SK-N-SH (cell line): ENCODE measurements at regions not wholly inside any gene's neighbourhood (a gene's known extent, or its start where the extent isn't known, plus 50 kb on each side); places are given as distances from the start of the nearest gene placed in this dataset.

ENCODE experiments used
- CTCF ChIA-PET: fragments of 300-600, 350-600 bp; formaldehyde crosslinking; extraction: SDS; loops from one replicate; lab custom pipeline; 2021; lab: Yijun Ruan, JAX
- POLR2A ChIA-PET: fragments of 350-600 bp; sonication (Branson Sonifier 250); formaldehyde crosslinking; extraction: SDS; loops from one replicate; lab custom pipeline; 2020; ENCODE audit warnings: antibody characterized with exemption, inconsistent platforms; lab: Yijun Ruan, JAX
- DNase-seq: peaks from one replicate; pipeline ENCODE4 v3.0.0; 2012
- H2AFZ ChIP-seq: fragments of 200-600 bp; sonication (generic); 2 replicates; pipeline ENCODE4 v1.8.1; 2016; ENCODE audit warnings: antibody characterized with exemption, mild to moderate bottlenecking, low read depth
- H3F3A ChIP-seq: fragments of 200-600 bp; sonication (generic); replicated peaks from 2 replicates; pipeline ENCODE3; 2016; ENCODE audit warnings: antibody characterized with exemption, mild to moderate bottlenecking; ENCODE audit not compliant: insufficient read depth
- H3K27ac ChIP-seq, 2 experiments: fragments of 200-500 bp in 1 of 2; fragments of 200-600 bp in 1 of 2; sonication (Bioruptor generic) in 1 of 2; sonication (generic), shearing (Covaris generic) in 1 of 2; 2 replicates each; pipeline versions ENCODE4 v1.5.1 to v1.6.1; 2014 to 2016; ENCODE audit warnings: low read depth in 2 of 2, inconsistent platforms in 1 of 2, low read length in 1 of 2, mild to moderate bottlenecking in 1 of 2, mixed read lengths in 1 of 2
- H3K27me3 ChIP-seq: fragments of 200-600 bp; sonication (generic), shearing (Covaris generic); 2 replicates; pipeline ENCODE4 v1.6.1; 2016; ENCODE audit warnings: mixed run types; ENCODE audit not compliant: insufficient read depth
- H3K36me3 ChIP-seq, 2 experiments: fragments of 200-500 bp in 1 of 2; fragments of 200-600 bp in 1 of 2; sonication (Bioruptor generic) in 1 of 2; sonication (generic) in 1 of 2; replicated peaks in 1 of 2; 2 replicates each; pipeline versions ENCODE3 to v1.5.1; 2014 to 2016; ENCODE audit warnings: low read length in 1 of 2, mild to moderate bottlenecking in 1 of 2; ENCODE audit not compliant: insufficient read depth in 2 of 2, control insufficient read depth in 1 of 2
- H3K4me1 ChIP-seq, 2 experiments: fragments of 200-500 bp in 1 of 2; fragments of 200-600 bp in 1 of 2; sonication (Bioruptor generic) in 1 of 2; sonication (generic), shearing (Covaris generic) in 1 of 2; 2 replicates each; pipeline versions ENCODE4 v1.5.1 to v1.6.1; 2014 to 2016; ENCODE audit warnings: low read depth in 1 of 2, low read length in 1 of 2, mixed run types in 1 of 2; ENCODE audit not compliant: insufficient read depth in 2 of 2, control insufficient read depth in 1 of 2
- H3K4me2 ChIP-seq: fragments of 200-600 bp; sonication (generic), shearing (Covaris generic); 2 replicates; pipeline ENCODE4 v1.6.1; 2017; ENCODE audit warnings: mixed run types
- H3K4me3 ChIP-seq, 2 experiments: fragments of 200-500 bp in 1 of 2; fragments of 200-600 bp in 1 of 2; sonication (Bioruptor generic) in 1 of 2; sonication (generic), shearing (Covaris generic) in 1 of 2; 2 replicates each; pipeline versions ENCODE4 v1.5.1 to v1.8.1; 2014 to 2016; ENCODE audit warnings: low read depth in 2 of 2, inconsistent platforms in 1 of 2, low read length in 1 of 2, mild to moderate bottlenecking in 1 of 2, mixed read lengths in 1 of 2, moderate library complexity in 1 of 2
- H3K79me2 ChIP-seq: fragments of 200-600 bp; sonication (generic); 2 replicates; pipeline ENCODE4 v1.8.1; 2017; ENCODE audit warnings: mild to moderate bottlenecking; ENCODE audit not compliant: insufficient read depth
- H3K9ac ChIP-seq: fragments of 200-600 bp; sonication (generic); 2 replicates; pipeline ENCODE4 v1.6.1; 2017; ENCODE audit warnings: mixed run types
- H3K9me2 ChIP-seq: fragments of 200-600 bp; sonication (generic); 2 replicates; pipeline ENCODE4 v1.6.1; 2017; ENCODE audit warnings: mixed run types
- H3K9me3 ChIP-seq: fragments of 200-600 bp; sonication (generic); 2 replicates; pipeline ENCODE4 v1.6.1; 2017; ENCODE audit warnings: mixed run types, mild to moderate bottlenecking, moderate library complexity
- H4K20me1 ChIP-seq: fragments of 200-600 bp; sonication (generic); 2 replicates; pipeline ENCODE4 v1.6.1; 2017; ENCODE audit warnings: mild to moderate bottlenecking, mixed run types; ENCODE audit not compliant: insufficient read depth
- CHD2 ChIP-seq: fragments of 150-350 bp; IDR thresholded peaks from 2 replicates; pipeline ENCODE4 v1.6.1; 2018; ENCODE audit warnings: low read length; ENCODE audit not compliant: partially characterized antibody
- CTCF ChIP-seq: fragments of 200-600 bp; sonication (generic); IDR thresholded peaks from 2 replicates; pipeline ENCODE4 v1.6.1; 2017; ENCODE audit warnings: antibody characterized with exemption, mild to moderate bottlenecking, moderate library complexity
- ELF1 ChIP-seq: IDR thresholded peaks from 2 replicates; pipeline ENCODE4 v1.4.0; 2012
- FOSL2 ChIP-seq: IDR thresholded peaks from 2 replicates; pipeline ENCODE4 v1.4.0; 2012; ENCODE audit warnings: low read depth, mild to moderate bottlenecking, moderate library complexity, borderline replicate concordance
- FOXJ3 ChIP-seq: sonication (generic); formaldehyde crosslinking; IDR thresholded peaks from 2 replicates; pipeline ENCODE4 v1.5.1; 2020; ENCODE audit warnings: mild to moderate bottlenecking, missing genetic modification reagents
- GABPA ChIP-seq: IDR thresholded peaks from 2 replicates; pipeline ENCODE4 v1.4.0; 2012; ENCODE audit warnings: low read depth, mild to moderate bottlenecking
- IRF3 ChIP-seq: fragments of 150-350 bp; IDR thresholded peaks from 2 replicates; pipeline ENCODE4 v1.6.1; 2016; ENCODE audit warnings: mild to moderate bottlenecking, low read depth, low read length
- JUND ChIP-seq: IDR thresholded peaks from 2 replicates; pipeline ENCODE4 v1.4.0; 2012
- MAX ChIP-seq: IDR thresholded peaks from 2 replicates; pipeline ENCODE4 v1.4.0; 2012; ENCODE audit warnings: low read depth
- MEF2A ChIP-seq: IDR thresholded peaks from 2 replicates; pipeline ENCODE4 v1.4.0; 2012; ENCODE audit warnings: low read depth, borderline replicate concordance
- NFIC ChIP-seq: IDR thresholded peaks from 2 replicates; pipeline ENCODE4 v1.4.0; 2012; ENCODE audit warnings: borderline replicate concordance
- NRF1 ChIP-seq: IDR thresholded peaks from 2 replicates; pipeline ENCODE4 v1.6.1; 2012; ENCODE audit warnings: low read depth, mild to moderate bottlenecking, low read length
- RAD21 ChIP-seq: IDR thresholded peaks from 2 replicates; pipeline ENCODE4 v1.6.1; 2012; ENCODE audit warnings: mild to moderate bottlenecking, low read length
- REST ChIP-seq: IDR thresholded peaks from 2 replicates; pipeline ENCODE4 v1.6.1; 2012; ENCODE audit warnings: mild to moderate bottlenecking, low read depth, low read length, moderate library complexity
- RFX5 ChIP-seq: IDR thresholded peaks from 2 replicates; pipeline ENCODE4 v1.6.1; 2012; ENCODE audit warnings: mild to moderate bottlenecking, improper control_type of control experiment, low read length
- TCF12 ChIP-seq: IDR thresholded peaks from 2 replicates; pipeline ENCODE4 v1.4.0; 2012
- USF1 ChIP-seq: IDR thresholded peaks from 2 replicates; pipeline ENCODE4 v1.4.0; 2012; ENCODE audit warnings: low read depth, borderline replicate concordance
- USF2 ChIP-seq: fragments of 150-350 bp; IDR thresholded peaks from 2 replicates; pipeline ENCODE4 v1.6.1; 2017; ENCODE audit warnings: antibody characterized with exemption, low read length, low read depth, borderline replicate concordance
- YY1 ChIP-seq: IDR thresholded peaks from 2 replicates; pipeline ENCODE4 v1.4.0; 2012; ENCODE audit warnings: low read depth, mild to moderate bottlenecking
- ZBTB33 ChIP-seq: IDR thresholded peaks from 2 replicates; pipeline ENCODE4 v1.4.0; 2012; ENCODE audit warnings: low read depth, borderline replicate concordance
- WGBS: methylation state at CpG from one replicate; pipeline ENCODE4 v1.1.6; 2017; ENCODE audit warnings: low lambda C conversion rate; 5-methylcytosine and 5-hydroxymethylcytosine counted together

GRCh38 chr22:22368516-22368915 lies 123.9 kb downstream of the VPREB1 start:
- WGBS = 23% methylated on average over 2 of the region's 2 CpGs
- Histone ChIP-seq H3K4me1 (no peaks in the 10 kb centered on the region), H3K27ac (no peak overlapping the region), H3K9ac (no peak overlapping the region), H3K27me3 (no peaks in the 10 kb centered on the region; the same call in 1 of the 2 replicates), H3F3A (no peaks in the 10 kb centered on the region), H3K4me2 (no peak overlapping the region), H4K20me1 (no peaks in the 10 kb centered on the region), H2AFZ (no peak overlapping the region)
- ChIA-PET CTCF (interaction anchor here (1.1 to 2.5 kb wide), 5 partner anchors 11 to 54 kb away, joined by 3 to 8 read pairs (median 6); no protein-coding TSS in a partner anchor), POLR2A (interaction anchor here (1.2 kb wide), 1 partner anchor 188 kb away, joined by 3 read pairs; no protein-coding TSS in a partner anchor)
- TF ChIP-seq USF1 = no peak
- no peak for TF ChIP-seq TCF12
- no peak for TF ChIP-seq USF2
- TF ChIP-seq FOXJ3 = no peak
- no peak for TF ChIP-seq NFIC
- TF ChIP-seq YY1 = no peak
- no peak for TF ChIP-seq ZBTB33
- TF ChIP-seq RAD21 = no peak
- no peak for TF ChIP-seq CHD2
- TF ChIP-seq NRF1 = no peak
- no peak for TF ChIP-seq FOSL2
- no peak for TF ChIP-seq JUND
- no peak for TF ChIP-seq MEF2A
- no peak for TF ChIP-seq GABPA
- TF ChIP-seq MAX = no peak
- no peak for TF ChIP-seq RFX5
- no peak for TF ChIP-seq REST
- no peak for TF ChIP-seq IRF3
- TF ChIP-seq ELF1 = no peak
- TF ChIP-seq CTCF = no peak
- TF ChIP-seq, all 33 proteins: peak for 0
- no peak for DNase-seq
- H3K36me3 ChIP-seq = no peaks in the 10 kb centered on the region
- no peaks in the 10 kb centered on the region for H3K9me3 ChIP-seq
- H3K9me2 ChIP-seq = no peaks in the 10 kb centered on the region
- H3K79me2 ChIP-seq = no peaks in the 10 kb centered on the region
- no peak overlapping the region for H3K4me3 ChIP-seq
